GM08714 (cell line): ENCODE measurements at regions not wholly inside any gene's neighbourhood (a gene's known extent, or its start where the extent isn't known, plus 50 kb on each side); places are given as distances from the start of the nearest gene placed in this dataset.
"Not testable (repeated sequence)": the region's sequence is repeated elsewhere in the genome, so short reads cannot be mapped to it uniquely, and the experiment has no call there.

Experiments
- H3K4me3 ChIP-seq: fragments of 200-500 bp; sonication (Bioruptor generic); 2 replicates; pipeline ENCODE4 v1.5.1; 2014; ENCODE audit warnings: mild to moderate bottlenecking, low read length, inconsistent platforms
- ZNF274 ChIP-seq: IDR thresholded peaks from 2 replicates; pipeline ENCODE4 v1.6.1; 2012; ENCODE audit warnings: mild to moderate bottlenecking, low read depth, low read length

- TF ChIP-seq ZNF274 = no peak
- no peak overlapping the region for H3K4me3 ChIP-seq
Observed at GRCh38 chr6:170041526-170041925, 249.4 kb downstream of the DLL1 start.

GRCh38 chr6:170040906-170041305 is 250.0 kb downstream of the DLL1 start:
- no peak for TF ChIP-seq ZNF274
- H3K4me3 ChIP-seq = no peak overlapping the region

GRCh38 chr6:170040115-170040500 is 250.8 kb downstream of the DLL1 start:
- H3K4me3 ChIP-seq = no peak overlapping the region
- TF ChIP-seq ZNF274 = no peak

- no peak overlapping the region for H3K4me3 ChIP-seq
- no peak for TF ChIP-seq ZNF274
Observed at GRCh38 chr6:170039156-170040114, 251.4 kb downstream of the DLL1 start.

GRCh38 chr6:170038708-170039107 is 252.2 kb downstream of the DLL1 start:
- no peak overlapping the region for H3K4me3 ChIP-seq
- no peak for TF ChIP-seq ZNF274

GRCh38 chr6:170038251-170038650 is 252.6 kb downstream of the DLL1 start:
- no peak overlapping the region for H3K4me3 ChIP-seq

GRCh38 chr6:170037541-170038250 is 253.2 kb downstream of the DLL1 start:
- H3K4me3 ChIP-seq = no peak overlapping the region
- no peak for TF ChIP-seq ZNF274

More at GRCh38 chr6:170038251-170038650, 252.6 kb downstream of the DLL1 start:
- no peak for TF ChIP-seq ZNF274

GRCh38 chr6:170036916-170037315 is 254.0 kb downstream of the DLL1 start:
- TF ChIP-seq ZNF274 = no peak
- H3K4me3 ChIP-seq = no peak overlapping the region

- not testable (repeated sequence) for H3K4me3 ChIP-seq
Observed at GRCh38 chr6:170036367-170036766, 254.5 kb downstream of the DLL1 start.

GRCh38 chr6:170035901-170036304 is 255.0 kb downstream of the DLL1 start:
- no peak overlapping the region for H3K4me3 ChIP-seq
- TF ChIP-seq ZNF274 = no peak

GRCh38 chr6:170035044-170035443 is 255.8 kb downstream of the DLL1 start:
- no peak for TF ChIP-seq ZNF274
- H3K4me3 ChIP-seq = no peak overlapping the region

GRCh38 chr6:170034294-170034693 is 256.6 kb downstream of the DLL1 start:
- TF ChIP-seq ZNF274 = no peak
- no peak overlapping the region for H3K4me3 ChIP-seq

GRCh38 chr6:170033666-170034065 is 257.2 kb downstream of the DLL1 start:
- no peak overlapping the region for H3K4me3 ChIP-seq
- TF ChIP-seq ZNF274 = no peak

GRCh38 chr6:170032706-170033309 is 258.1 kb downstream of the DLL1 start:
- TF ChIP-seq ZNF274 = no peak
- H3K4me3 ChIP-seq = no peak overlapping the region

GRCh38 chr6:170032197-170032596 is 258.7 kb downstream of the DLL1 start:
- no peak for TF ChIP-seq ZNF274
- H3K4me3 ChIP-seq = no peak overlapping the region
